Effector memory CD4-positive, alpha-beta T cell (primary cell): ENCODE measurements at regions not wholly inside any gene's neighbourhood (a gene's known extent, or its start where the extent isn't known, plus 50 kb on each side); places are given as distances from the start of the nearest gene placed in this dataset.

Source experiments
- DNase-seq, 3 donors: peaks; one replicate each; pipeline ENCODE4 v3.0.0-alpha.2; 2020
- H3K27ac ChIP-seq: 2 replicates; pipeline ENCODE4 v1.7.0; 2013; ENCODE audit warnings: mild to moderate bottlenecking, low read length, moderate library complexity; ENCODE audit not compliant: insufficient read depth, poor library complexity, severe bottlenecking
- H3K27me3 ChIP-seq: replicated peaks from 2 replicates; pipeline ENCODE4 v1.7.0; 2013; ENCODE audit warnings: mild to moderate bottlenecking, low read length; ENCODE audit not compliant: insufficient read depth, control insufficient read depth, poor library complexity, severe bottlenecking
- H3K36me3 ChIP-seq: 2 replicates; pipeline ENCODE4 v1.7.0; 2013; ENCODE audit warnings: mild to moderate bottlenecking, low read length, moderate library complexity; ENCODE audit not compliant: control insufficient read depth, insufficient read depth
- H3K4me1 ChIP-seq: 2 replicates; pipeline ENCODE4 v1.7.0; 2013; ENCODE audit warnings: low read length, mild to moderate bottlenecking; ENCODE audit not compliant: control insufficient read depth, insufficient read depth, poor library complexity, severe bottlenecking
- H3K4me3 ChIP-seq: 2 replicates; pipeline ENCODE4 v1.7.0; 2013; ENCODE audit warnings: low read length, low read depth, mild to moderate bottlenecking; ENCODE audit not compliant: insufficient read depth, poor library complexity, severe bottlenecking
- H3K9me3 ChIP-seq: 2 replicates; pipeline ENCODE4 v1.7.0; 2013; ENCODE audit warnings: mild to moderate bottlenecking, low read length, moderate library complexity; ENCODE audit not compliant: control insufficient read depth

DNA sequence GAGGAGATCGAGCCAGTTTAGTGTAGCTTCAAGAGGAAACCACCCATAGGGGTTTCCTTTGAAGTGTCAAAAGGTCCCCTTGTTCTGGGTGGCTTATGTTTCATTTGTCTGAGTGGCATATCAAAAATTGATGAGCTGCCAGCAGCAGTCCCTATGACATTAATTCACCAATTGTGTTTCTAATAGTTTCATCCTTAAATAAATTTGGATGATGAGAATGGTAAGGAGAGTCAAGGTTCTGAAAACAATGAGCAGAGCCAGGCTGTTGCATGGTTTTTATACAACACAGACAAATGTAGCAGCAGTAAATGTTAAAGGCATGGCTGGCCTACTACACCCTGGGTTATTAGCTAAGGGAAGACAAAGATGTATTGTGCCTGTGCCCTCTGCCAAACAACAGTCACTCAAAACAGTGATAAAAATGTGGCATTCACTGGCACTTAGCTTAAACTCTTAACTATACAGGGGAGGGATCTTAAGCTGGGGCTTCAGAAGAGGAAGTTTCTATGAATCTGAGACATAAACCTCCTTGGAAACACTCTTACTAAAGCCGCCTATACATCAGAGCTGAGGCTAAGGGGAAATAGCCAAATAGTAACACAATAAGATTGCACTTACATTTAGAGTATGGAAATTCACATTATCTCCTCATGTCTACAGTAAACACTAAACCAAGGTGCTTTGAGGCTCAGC is 200.5 kb downstream of the POU4F1 start:
- no peak overlapping the region for H3K27ac ChIP-seq
- H3K27me3 ChIP-seq: no peaks in the 10 kb centered on the region
- H3K4me3 ChIP-seq: no peak overlapping the region
- no peak for DNase-seq
- no peaks in the 10 kb centered on the region for H3K9me3 ChIP-seq
- H3K36me3 ChIP-seq: no peaks in the 10 kb centered on the region
- H3K4me1 ChIP-seq: no peaks in the 10 kb centered on the region

DNA sequence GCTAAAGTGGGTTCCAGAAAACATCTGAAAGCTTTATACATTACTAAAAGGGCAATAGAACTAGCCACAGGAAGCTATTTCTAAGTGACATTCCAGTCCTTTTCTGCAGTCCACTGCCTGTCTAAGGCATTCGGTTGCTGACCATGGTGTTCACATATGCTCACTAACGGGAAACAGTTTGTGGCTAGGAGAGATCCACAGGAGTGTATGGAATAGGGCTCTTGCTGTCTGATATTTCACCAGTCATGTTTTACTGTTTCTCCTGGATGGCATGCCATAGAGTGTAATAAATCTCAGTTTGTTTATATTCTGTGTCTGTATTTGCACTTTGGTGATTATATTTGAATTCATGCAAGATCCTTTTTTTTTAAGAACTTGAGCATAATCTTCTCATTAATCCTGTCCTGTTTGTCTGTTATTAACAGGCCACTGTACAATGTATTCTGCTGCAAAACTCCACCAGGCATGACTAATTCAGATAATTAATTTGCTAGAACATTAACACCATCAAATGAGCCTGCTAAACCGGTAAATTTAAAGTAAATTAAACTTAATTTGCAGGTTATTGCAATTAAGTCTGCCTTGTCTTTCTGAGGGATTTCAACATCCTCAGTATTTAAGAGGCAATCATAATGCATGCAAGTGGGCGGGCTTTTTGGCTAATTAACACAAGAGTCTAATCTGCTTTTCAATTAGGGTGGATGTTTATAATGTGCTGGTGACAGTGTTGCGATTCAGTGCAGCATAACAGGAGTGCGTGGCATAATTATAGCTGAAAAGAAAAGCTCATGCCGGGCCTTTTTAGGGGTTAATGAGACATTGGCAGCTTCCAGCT is 201.3 kb downstream of the POU4F1 start:
- Histone ChIP-seq H3K27ac (no peak overlapping the region), H3K9me3 (no peaks in the 10 kb centered on the region), H3K36me3 (no peaks in the 10 kb centered on the region), H3K4me1 (no peaks in the 10 kb centered on the region), H3K4me3 (no peak overlapping the region), H3K27me3 (no peaks in the 10 kb centered on the region)
- DNase-seq: no peak

DNA sequence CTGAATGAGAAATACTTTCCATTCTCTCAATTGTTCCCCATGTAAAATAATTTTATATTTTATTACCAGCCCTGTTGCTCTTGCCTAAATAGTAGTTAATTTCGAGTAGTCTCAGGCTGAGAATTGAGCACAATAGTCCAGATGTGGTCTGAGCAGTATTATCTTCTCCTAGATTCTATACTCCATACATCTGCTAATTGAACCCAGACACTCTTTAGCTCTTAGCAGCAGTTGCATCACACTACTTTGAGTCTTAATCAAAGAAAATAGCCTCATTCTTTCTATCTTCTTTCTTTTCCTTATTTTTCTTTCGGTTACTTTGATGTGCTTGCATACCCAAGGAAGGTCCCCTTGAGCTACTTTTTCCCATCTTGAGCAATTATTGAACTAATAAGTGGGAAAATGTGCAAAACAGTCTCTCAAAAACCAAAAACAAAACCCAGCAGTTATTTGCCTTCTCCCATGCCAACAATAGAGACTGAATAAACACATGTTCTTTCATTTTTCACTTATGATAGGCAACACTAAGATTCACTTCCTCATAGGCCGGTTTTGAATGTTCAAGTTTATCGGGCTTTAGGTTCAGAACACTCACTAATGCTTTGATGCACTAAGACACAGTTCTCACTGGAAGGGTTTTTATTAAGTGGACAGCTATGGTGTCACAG is 204.5 kb downstream of the POU4F1 start:
- Histone ChIP-seq H3K36me3 (no peaks in the 10 kb centered on the region), H3K4me1 (no peaks in the 10 kb centered on the region), H3K27ac (no peak overlapping the region), H3K4me3 (no peak overlapping the region), H3K27me3 (no peaks in the 10 kb centered on the region), H3K9me3 (no peaks in the 10 kb centered on the region)
- DNase-seq: no peak

DNA sequence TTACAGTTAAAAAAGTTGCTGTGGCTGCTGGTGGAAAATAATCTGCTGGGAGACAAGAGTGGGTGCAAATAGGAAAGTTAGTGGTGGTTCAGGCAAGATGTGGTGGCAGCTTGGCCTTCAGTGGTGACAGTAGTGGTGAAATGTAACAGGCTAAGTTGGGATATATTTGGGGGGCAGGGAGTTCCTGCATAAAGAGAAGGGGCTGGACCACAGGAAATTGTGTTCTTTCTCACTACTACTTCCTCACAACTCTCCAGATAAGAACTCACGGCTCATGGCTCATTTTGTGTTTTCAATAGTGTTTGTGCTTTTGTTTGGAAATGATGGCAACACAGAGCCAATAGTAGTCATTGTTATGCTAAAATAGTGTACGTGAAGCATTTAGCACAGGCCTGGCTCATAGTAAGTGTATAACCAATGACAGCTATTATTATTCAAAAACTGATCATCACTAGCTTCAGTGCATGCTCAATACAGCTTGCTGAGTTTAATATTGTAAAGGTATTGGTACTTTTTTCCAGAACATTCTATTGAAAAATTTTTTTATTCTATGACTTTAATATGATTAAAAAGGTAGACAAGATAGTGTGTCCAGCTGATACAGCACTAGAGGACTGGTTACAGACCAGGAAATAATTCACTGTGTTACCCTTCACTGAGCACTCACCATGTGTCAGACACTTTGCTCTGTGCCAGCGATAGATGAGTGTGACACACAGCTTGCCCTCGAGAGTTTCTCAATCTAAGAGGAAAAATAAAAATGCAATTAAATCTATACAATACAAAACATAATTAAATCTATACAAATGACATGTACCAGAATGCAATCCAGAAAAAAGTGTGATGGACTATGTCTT is 209.8 kb downstream of the POU4F1 start:
- Histone ChIP-seq H3K4me1 (no peaks in the 10 kb centered on the region), H3K9me3 (no peaks in the 10 kb centered on the region), H3K27me3 (no peaks in the 10 kb centered on the region), H3K4me3 (no peak overlapping the region), H3K36me3 (no peaks in the 10 kb centered on the region), H3K27ac (no peak overlapping the region)
- no peak for DNase-seq

DNA sequence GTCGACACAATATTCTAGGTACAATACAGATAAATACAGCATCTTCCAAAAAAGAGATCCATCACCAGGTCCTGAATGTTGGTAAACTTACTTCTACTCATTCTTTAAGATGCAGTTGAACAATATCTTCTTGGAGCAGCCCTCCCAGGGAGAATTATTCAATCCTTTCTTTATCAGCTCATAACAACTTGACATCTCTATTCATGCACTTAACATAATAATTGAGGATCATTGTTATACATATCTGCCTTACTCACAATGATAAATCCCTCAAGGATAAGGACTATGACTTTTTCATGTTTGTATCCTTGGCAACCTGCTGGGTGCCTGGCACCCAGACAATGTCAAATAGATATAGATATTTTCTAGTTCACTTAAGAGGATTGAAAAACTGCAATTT is 219.5 kb downstream of the POU4F1 start:
- H3K9me3 ChIP-seq: no peaks in the 10 kb centered on the region
- H3K27me3 ChIP-seq: no peaks in the 10 kb centered on the region
- no peaks in the 10 kb centered on the region for H3K4me1 ChIP-seq
- H3K4me3 ChIP-seq: no peak overlapping the region
- H3K27ac ChIP-seq: no peak overlapping the region
- no peak for DNase-seq
- no peaks in the 10 kb centered on the region for H3K36me3 ChIP-seq

DNA sequence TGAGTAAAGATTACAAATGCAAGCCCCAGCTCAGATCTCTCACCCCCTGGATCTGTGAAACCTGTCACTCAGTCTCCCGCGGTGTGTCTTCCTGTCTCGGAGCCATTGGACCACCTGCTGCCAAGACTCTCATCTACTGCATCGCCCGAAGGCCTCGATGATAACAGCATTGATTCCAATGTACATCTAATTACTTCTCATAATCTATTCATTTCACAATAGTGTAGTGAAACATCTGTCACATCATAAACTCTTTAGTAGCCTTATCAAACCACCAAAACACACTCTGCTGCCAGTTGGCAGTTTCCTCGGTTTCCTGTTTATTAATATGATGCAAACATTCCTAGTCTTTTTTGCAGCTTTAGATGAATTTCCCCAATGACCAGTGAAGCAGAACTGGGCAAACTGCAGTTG is 220.3 kb downstream of the POU4F1 start:
- Histone ChIP-seq H3K36me3 (no peaks in the 10 kb centered on the region), H3K4me1 (no peaks in the 10 kb centered on the region), H3K4me3 (no peak overlapping the region), H3K27ac (no peak overlapping the region), H3K27me3 (no peaks in the 10 kb centered on the region), H3K9me3 (no peaks in the 10 kb centered on the region)
- DNase-seq: no peak

DNA sequence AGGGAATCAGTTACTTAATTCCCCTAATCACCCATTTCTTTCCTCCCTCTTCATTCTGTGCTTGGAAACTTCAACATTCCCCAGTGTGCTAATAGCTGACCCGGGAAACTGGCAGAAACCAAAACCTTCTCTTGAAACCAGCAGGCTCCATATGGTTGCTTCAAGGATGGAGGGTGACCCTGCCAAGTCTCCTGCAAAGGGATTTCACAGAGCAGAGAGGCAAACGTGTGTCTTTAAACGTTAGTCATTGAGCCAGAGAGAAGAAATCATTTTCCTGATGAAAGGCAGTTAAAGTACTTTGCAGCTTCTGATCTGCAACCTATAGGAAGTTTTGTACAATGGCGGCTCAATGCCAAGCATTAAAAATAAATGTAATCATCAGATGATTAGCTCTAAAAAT is 220.9 kb downstream of the POU4F1 start:
- no peak for DNase-seq
- Histone ChIP-seq H3K27me3 (no peaks in the 10 kb centered on the region), H3K9me3 (no peaks in the 10 kb centered on the region), H3K36me3 (no peaks in the 10 kb centered on the region), H3K4me3 (no peak overlapping the region), H3K27ac (no peak overlapping the region), H3K4me1 (no peaks in the 10 kb centered on the region)

DNA sequence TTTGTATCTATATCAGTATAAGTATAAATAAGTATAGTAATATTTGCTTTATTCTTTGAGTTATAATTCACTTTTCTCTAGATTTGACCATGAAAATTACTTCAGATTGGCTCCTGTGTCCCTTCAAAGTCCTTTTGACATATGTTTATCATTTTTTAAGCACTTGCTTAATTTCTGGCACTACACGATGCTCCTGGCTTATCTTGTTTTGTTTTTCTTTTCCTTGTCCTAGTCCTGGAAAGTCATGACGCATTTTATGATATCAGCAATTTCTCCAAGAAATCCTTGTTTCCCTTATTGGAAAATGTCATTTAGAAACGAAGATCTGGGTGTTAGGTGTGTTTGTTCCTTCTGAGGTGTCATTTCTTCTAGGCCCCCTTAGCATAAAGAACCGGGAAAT is 226.5 kb downstream of the POU4F1 start:
- Histone ChIP-seq H3K4me3 (no peak overlapping the region), H3K27ac (no peak overlapping the region), H3K4me1 (no peaks in the 10 kb centered on the region), H3K9me3 (no peaks in the 10 kb centered on the region), H3K36me3 (no peaks in the 10 kb centered on the region), H3K27me3 (no peaks in the 10 kb centered on the region)
- no peak for DNase-seq

DNA sequence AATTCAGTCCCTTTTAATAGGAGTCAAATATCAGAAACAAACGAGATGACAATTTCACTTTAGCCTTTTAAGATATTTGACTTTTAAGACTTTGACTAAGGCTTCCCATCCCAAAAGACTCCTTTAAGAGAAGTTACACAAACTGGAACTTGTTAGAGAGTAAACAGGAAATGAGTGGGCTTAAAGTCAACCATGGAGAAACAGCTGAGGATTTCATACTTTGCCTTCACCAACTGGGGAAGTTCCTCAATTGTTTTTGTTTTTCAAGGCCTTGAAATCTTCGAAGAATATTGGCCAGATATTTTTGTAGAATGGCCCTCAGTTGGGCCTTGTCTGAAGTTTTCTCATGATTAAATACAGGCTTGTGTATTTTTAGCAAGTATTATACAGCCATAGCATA is 227.3 kb downstream of the POU4F1 start:
- no peak overlapping the region for H3K27ac ChIP-seq
- no peaks in the 10 kb centered on the region for H3K27me3 ChIP-seq
- H3K9me3 ChIP-seq: no peaks in the 10 kb centered on the region
- no peaks in the 10 kb centered on the region for H3K36me3 ChIP-seq
- DNase-seq: no peak
- no peaks in the 10 kb centered on the region for H3K4me1 ChIP-seq
- no peak overlapping the region for H3K4me3 ChIP-seq
